ENCODE measurements at regions not wholly inside any gene's neighbourhood (a gene's known extent, or its start where the extent isn't known, plus 50 kb on each side); places are given as distances from the start of the nearest gene placed in this dataset.
"Not testable (repeated sequence)": the region's sequence is repeated elsewhere in the genome, so short reads cannot be mapped to it uniquely, and the experiment has no call there.

GRCh38 chr1:223992456-223993246 lies 121.3 kb upstream of the FBXO28 start:
- DNase-seq (ENCODE audit: low read depth in 2 of 2) = peak; percentile 99 to 100

- DNase-seq (ENCODE audit: low read depth in 2 of 2) = not testable (repeated sequence)
Measured at GRCh38 chr1:223991297-223991857, 122.5 kb upstream of the FBXO28 start.

- peak in 1 of 2 donors; percentile 25 for DNase-seq (ENCODE audit: low read depth in 2 of 2)
Measured at GRCh38 chr1:223961985-223962384, 116.2 kb upstream of the TP53BP2 start.

GRCh38 chr1:223952801-223953200 lies 107.1 kb upstream of the TP53BP2 start:
- not testable (repeated sequence) for DNase-seq (ENCODE audit: low read depth in 2 of 2)

- not testable (repeated sequence) for DNase-seq (ENCODE audit: low read depth in 2 of 2)
Measured at GRCh38 chr1:223951551-223951950, 105.8 kb upstream of the TP53BP2 start.

- not testable (repeated sequence) for DNase-seq (ENCODE audit: low read depth in 2 of 2)
Measured at GRCh38 chr1:223949944-223950343, 104.2 kb upstream of the TP53BP2 start.

- DNase-seq (ENCODE audit: low read depth in 2 of 2) = not testable (repeated sequence)
Measured at GRCh38 chr1:223948041-223948440, 102.3 kb upstream of the TP53BP2 start.

- DNase-seq (ENCODE audit: low read depth in 2 of 2) = not testable (repeated sequence)
Measured at GRCh38 chr1:223936592-223936991, 90.8 kb upstream of the TP53BP2 start.

- DNase-seq (ENCODE audit: low read depth in 2 of 2) = not testable (repeated sequence)
Measured at GRCh38 chr1:223931476-223931875, 85.7 kb upstream of the TP53BP2 start.

- not testable (repeated sequence) for DNase-seq (ENCODE audit: low read depth in 2 of 2)
Measured at GRCh38 chr1:223920805-223921204, 75.1 kb upstream of the TP53BP2 start.

GRCh38 chr1:223915476-223915875 lies 69.7 kb upstream of the TP53BP2 start:
- not testable (repeated sequence) for DNase-seq (ENCODE audit: low read depth in 2 of 2)

GRCh38 chr1:223913715-223914114 lies 68.0 kb upstream of the TP53BP2 start:
- not testable (repeated sequence) for DNase-seq (ENCODE audit: low read depth in 2 of 2)

GRCh38 chr1:223907943-223908587 lies 62.3 kb upstream of the TP53BP2 start:
- not testable (repeated sequence) for DNase-seq (ENCODE audit: low read depth in 2 of 2)

GRCh38 chr1:223903221-223903620 lies 57.5 kb upstream of the TP53BP2 start:
- not testable (repeated sequence) for DNase-seq (ENCODE audit: low read depth in 2 of 2)

GRCh38 chr1:223899775-223900174 lies 54.0 kb upstream of the TP53BP2 start:
- DNase-seq (ENCODE audit: low read depth in 2 of 2) = not testable (repeated sequence)

GRCh38 chr1:223897097-223897496 lies 51.4 kb upstream of the TP53BP2 start:
- DNase-seq (ENCODE audit: low read depth in 2 of 2) = not testable (repeated sequence)

- DNase-seq (ENCODE audit: low read depth in 2 of 2) = not testable (repeated sequence)
Measured at GRCh38 chr1:223895950-223896349, 50.2 kb upstream of the TP53BP2 start.

Data from lung microvascular endothelial cell (primary cell).